ENCODE measurements at regions not wholly inside any gene's neighbourhood (a gene's known extent, or its start where the extent isn't known, plus 50 kb on each side); places are given as distances from the start of the nearest gene placed in this dataset.

GRCh38 chr10:84924131-84924530 is 595.7 kb downstream of the CCSER2 start:
- Histone ChIP-seq H3K36me3 (ENCODE audit: control insufficient read depth, insufficient read depth, low read length) (no peaks in the 10 kb centered on the region), H3K4me3 (ENCODE audit: low read depth, low read length) (no peak overlapping the region), H3K9ac (ENCODE audit: low read depth, low read length) (no peak overlapping the region), H3K27me3 (ENCODE audit: control insufficient read depth, insufficient read depth, low read length) (no peaks in the 10 kb centered on the region), H3K4me1 (ENCODE audit: control insufficient read depth, insufficient read depth, low read length) (no peaks in the 10 kb centered on the region), H3K9me3 (ENCODE audit: control insufficient read depth, insufficient read depth, low read length) (no peaks in the 10 kb centered on the region)

- no peaks in the 10 kb centered on the region for H3K4me1 ChIP-seq (ENCODE audit: control insufficient read depth, insufficient read depth, low read length)
- no peaks in the 10 kb centered on the region for H3K27me3 ChIP-seq (ENCODE audit: control insufficient read depth, insufficient read depth, low read length)
- H3K4me3 ChIP-seq (ENCODE audit: low read depth, low read length), result no peak overlapping the region
- no peak overlapping the region for H3K9ac ChIP-seq (ENCODE audit: low read depth, low read length)
- no peaks in the 10 kb centered on the region for H3K36me3 ChIP-seq (ENCODE audit: control insufficient read depth, insufficient read depth, low read length)
- H3K9me3 ChIP-seq (ENCODE audit: control insufficient read depth, insufficient read depth, low read length), result no peaks in the 10 kb centered on the region
Observed at GRCh38 chr10:84925495-84925894, 597.1 kb downstream of the CCSER2 start.

- H3K27me3 ChIP-seq (ENCODE audit: control insufficient read depth, insufficient read depth, low read length), result no peaks in the 10 kb centered on the region
- H3K4me1 ChIP-seq (ENCODE audit: control insufficient read depth, insufficient read depth, low read length), result no peaks in the 10 kb centered on the region
- no peak overlapping the region for H3K9ac ChIP-seq (ENCODE audit: low read depth, low read length)
- no peaks in the 10 kb centered on the region for H3K36me3 ChIP-seq (ENCODE audit: control insufficient read depth, insufficient read depth, low read length)
- H3K9me3 ChIP-seq (ENCODE audit: control insufficient read depth, insufficient read depth, low read length), result no peaks in the 10 kb centered on the region
- no peak overlapping the region for H3K4me3 ChIP-seq (ENCODE audit: low read depth, low read length)
Observed at GRCh38 chr10:84933402-84933801, 605.0 kb downstream of the CCSER2 start.

- H3K4me1 ChIP-seq (ENCODE audit: control insufficient read depth, insufficient read depth, low read length), result no peaks in the 10 kb centered on the region
- H3K9ac ChIP-seq (ENCODE audit: low read depth, low read length), result no peak overlapping the region
- H3K27me3 ChIP-seq (ENCODE audit: control insufficient read depth, insufficient read depth, low read length), result no peaks in the 10 kb centered on the region
- H3K9me3 ChIP-seq (ENCODE audit: control insufficient read depth, insufficient read depth, low read length), result no peaks in the 10 kb centered on the region
- no peak overlapping the region for H3K4me3 ChIP-seq (ENCODE audit: low read depth, low read length)
- no peaks in the 10 kb centered on the region for H3K36me3 ChIP-seq (ENCODE audit: control insufficient read depth, insufficient read depth, low read length)
Observed at GRCh38 chr10:84935772-84936171, 607.4 kb downstream of the CCSER2 start.

- no peaks in the 10 kb centered on the region for H3K27me3 ChIP-seq (ENCODE audit: control insufficient read depth, insufficient read depth, low read length)
- no peaks in the 10 kb centered on the region for H3K36me3 ChIP-seq (ENCODE audit: control insufficient read depth, insufficient read depth, low read length)
- H3K4me3 ChIP-seq (ENCODE audit: low read depth, low read length), result no peak overlapping the region
- no peak overlapping the region for H3K9ac ChIP-seq (ENCODE audit: low read depth, low read length)
- H3K4me1 ChIP-seq (ENCODE audit: control insufficient read depth, insufficient read depth, low read length), result no peaks in the 10 kb centered on the region
- H3K9me3 ChIP-seq (ENCODE audit: control insufficient read depth, insufficient read depth, low read length), result no peaks in the 10 kb centered on the region
Observed at GRCh38 chr10:84938117-84938905, 609.9 kb downstream of the CCSER2 start.

GRCh38 chr10:84943541-84943940 is 615.2 kb downstream of the CCSER2 start:
- H3K9ac ChIP-seq (ENCODE audit: low read depth, low read length), result no peak overlapping the region
- H3K36me3 ChIP-seq (ENCODE audit: control insufficient read depth, insufficient read depth, low read length), result no peaks in the 10 kb centered on the region
- no peaks in the 10 kb centered on the region for H3K27me3 ChIP-seq (ENCODE audit: control insufficient read depth, insufficient read depth, low read length)
- H3K4me1 ChIP-seq (ENCODE audit: control insufficient read depth, insufficient read depth, low read length), result no peaks in the 10 kb centered on the region
- H3K9me3 ChIP-seq (ENCODE audit: control insufficient read depth, insufficient read depth, low read length), result no peaks in the 10 kb centered on the region
- H3K4me3 ChIP-seq (ENCODE audit: low read depth, low read length), result no peak overlapping the region

- Histone ChIP-seq H3K9ac (ENCODE audit: low read depth, low read length) (no peak overlapping the region), H3K4me1 (ENCODE audit: control insufficient read depth, insufficient read depth, low read length) (no peaks in the 10 kb centered on the region), H3K9me3 (ENCODE audit: control insufficient read depth, insufficient read depth, low read length) (no peaks in the 10 kb centered on the region), H3K27me3 (ENCODE audit: control insufficient read depth, insufficient read depth, low read length) (no peaks in the 10 kb centered on the region), H3K36me3 (ENCODE audit: control insufficient read depth, insufficient read depth, low read length) (no peaks in the 10 kb centered on the region), H3K4me3 (ENCODE audit: low read depth, low read length) (no peak overlapping the region)
Observed at GRCh38 chr10:84944187-84944586, 615.8 kb downstream of the CCSER2 start.

- no peaks in the 10 kb centered on the region for H3K27me3 ChIP-seq (ENCODE audit: control insufficient read depth, insufficient read depth, low read length)
- no peak overlapping the region for H3K9ac ChIP-seq (ENCODE audit: low read depth, low read length)
- H3K4me1 ChIP-seq (ENCODE audit: control insufficient read depth, insufficient read depth, low read length), result no peaks in the 10 kb centered on the region
- no peaks in the 10 kb centered on the region for H3K9me3 ChIP-seq (ENCODE audit: control insufficient read depth, insufficient read depth, low read length)
- no peak overlapping the region for H3K4me3 ChIP-seq (ENCODE audit: low read depth, low read length)
- H3K36me3 ChIP-seq (ENCODE audit: control insufficient read depth, insufficient read depth, low read length), result no peaks in the 10 kb centered on the region
Observed at GRCh38 chr10:84945791-84946190, 617.4 kb downstream of the CCSER2 start.

GRCh38 chr10:84946904-84947303 is 618.5 kb downstream of the CCSER2 start:
- no peak overlapping the region for H3K9ac ChIP-seq (ENCODE audit: low read depth, low read length)
- no peaks in the 10 kb centered on the region for H3K36me3 ChIP-seq (ENCODE audit: control insufficient read depth, insufficient read depth, low read length)
- H3K27me3 ChIP-seq (ENCODE audit: control insufficient read depth, insufficient read depth, low read length), result no peaks in the 10 kb centered on the region
- H3K4me3 ChIP-seq (ENCODE audit: low read depth, low read length), result no peak overlapping the region
- no peaks in the 10 kb centered on the region for H3K4me1 ChIP-seq (ENCODE audit: control insufficient read depth, insufficient read depth, low read length)
- no peaks in the 10 kb centered on the region for H3K9me3 ChIP-seq (ENCODE audit: control insufficient read depth, insufficient read depth, low read length)

GRCh38 chr10:84948644-84949043 is 620.3 kb downstream of the CCSER2 start:
- H3K9me3 ChIP-seq (ENCODE audit: control insufficient read depth, insufficient read depth, low read length), result no peaks in the 10 kb centered on the region
- no peaks in the 10 kb centered on the region for H3K27me3 ChIP-seq (ENCODE audit: control insufficient read depth, insufficient read depth, low read length)
- no peaks in the 10 kb centered on the region for H3K36me3 ChIP-seq (ENCODE audit: control insufficient read depth, insufficient read depth, low read length)
- H3K4me1 ChIP-seq (ENCODE audit: control insufficient read depth, insufficient read depth, low read length), result no peaks in the 10 kb centered on the region
- no peak overlapping the region for H3K4me3 ChIP-seq (ENCODE audit: low read depth, low read length)
- H3K9ac ChIP-seq (ENCODE audit: low read depth, low read length), result no peak overlapping the region

- Histone ChIP-seq H3K9me3 (ENCODE audit: control insufficient read depth, insufficient read depth, low read length) (no peaks in the 10 kb centered on the region), H3K36me3 (ENCODE audit: control insufficient read depth, insufficient read depth, low read length) (no peaks in the 10 kb centered on the region), H3K4me3 (ENCODE audit: low read depth, low read length) (no peak overlapping the region), H3K27me3 (ENCODE audit: control insufficient read depth, insufficient read depth, low read length) (no peaks in the 10 kb centered on the region), H3K9ac (ENCODE audit: low read depth, low read length) (no peak overlapping the region), H3K4me1 (ENCODE audit: control insufficient read depth, insufficient read depth, low read length) (no peaks in the 10 kb centered on the region)
Observed at GRCh38 chr10:84951616-84952015, 623.2 kb downstream of the CCSER2 start.

GRCh38 chr10:84957427-84957826 is 629.0 kb downstream of the CCSER2 start:
- Histone ChIP-seq H3K4me1 (ENCODE audit: control insufficient read depth, insufficient read depth, low read length) (no peaks in the 10 kb centered on the region), H3K4me3 (ENCODE audit: low read depth, low read length) (no peak overlapping the region), H3K27me3 (ENCODE audit: control insufficient read depth, insufficient read depth, low read length) (no peaks in the 10 kb centered on the region), H3K9ac (ENCODE audit: low read depth, low read length) (no peak overlapping the region), H3K36me3 (ENCODE audit: control insufficient read depth, insufficient read depth, low read length) (no peaks in the 10 kb centered on the region), H3K9me3 (ENCODE audit: control insufficient read depth, insufficient read depth, low read length) (no peaks in the 10 kb centered on the region)

Data from iPS-15b (cell line).